SK-N-MC (cell line): ENCODE measurements at regions not wholly inside any gene's neighbourhood (a gene's known extent, or its start where the extent isn't known, plus 50 kb on each side); places are given as distances from the start of the nearest gene placed in this dataset.

Source experiments
- FOXP2 ChIP-seq: optimal IDR thresholded peaks from 2 replicates; pipeline ENCODE3; 2011; ENCODE audit warnings: mild to moderate bottlenecking, moderate library complexity; ENCODE audit not compliant: insufficient read depth; ENCODE audit errors: extremely low read length, control extremely low read depth
- POLR2AphosphoS5 ChIP-seq: IDR thresholded peaks from 2 replicates; pipeline ENCODE4 v1.6.1; 2012; ENCODE audit warnings: mild to moderate bottlenecking, low read depth, low read length, borderline replicate concordance

GRCh38 chr5:1975898-1976765, 93.4 kb upstream of the IRX4 start:
- TF ChIP-seq FOXP2 = no peak
- no peak for TF ChIP-seq POLR2AphosphoS5
